Skin of body (tissue), 1 donor: ENCODE measurements at regions not wholly inside any gene's neighbourhood (a gene's known extent, or its start where the extent isn't known, plus 50 kb on each side); places are given as distances from the start of the nearest gene placed in this dataset.
"Not testable (repeated sequence)": the region's sequence is repeated elsewhere in the genome, so short reads cannot be mapped to it uniquely, and the experiment has no call there.

Experiments used
- DNase-seq: peaks from one replicate; lab custom pipeline; 2025; lab: John Stamatoyannopoulos, UW

DNA sequence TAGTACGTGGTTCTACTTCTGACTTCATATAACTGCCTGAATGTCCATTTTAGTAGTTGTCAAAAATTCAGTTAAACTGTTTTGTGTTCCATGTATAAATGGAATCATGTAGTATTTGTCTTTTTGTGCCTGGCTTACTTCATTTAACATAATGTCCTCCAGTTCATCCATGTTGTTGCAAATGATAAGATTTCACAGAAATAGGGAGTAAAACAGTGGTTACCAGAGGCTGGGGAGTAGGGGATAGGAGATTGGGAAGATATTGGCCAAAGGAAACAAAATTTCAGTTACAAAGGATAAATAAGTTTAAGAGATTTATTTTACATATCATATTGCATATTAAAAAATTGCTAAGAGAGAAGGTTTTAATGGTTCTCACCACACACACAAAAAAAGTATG, 425.0 kb upstream of the MEF2C start:
- DNase-seq = no peak

DNA sequence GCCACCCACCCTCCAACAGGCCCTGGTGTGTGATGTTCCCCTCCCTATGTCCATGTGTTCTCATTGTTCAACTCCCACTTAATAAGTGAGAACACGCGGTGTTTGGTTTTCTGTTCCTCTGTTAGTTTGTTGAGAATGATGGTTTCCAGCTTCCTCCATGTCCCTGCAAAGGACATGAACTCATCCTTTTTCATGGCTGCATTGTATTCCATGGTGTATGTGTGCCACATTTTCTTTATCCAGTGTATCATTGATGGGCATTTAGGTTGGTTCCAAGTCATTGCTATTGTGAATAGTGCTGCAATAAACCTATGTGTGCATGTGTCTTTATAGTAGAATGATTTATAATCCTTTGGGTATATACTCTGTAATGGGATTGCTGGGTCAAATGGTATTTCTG, 424.2 kb upstream of the MEF2C start:
- DNase-seq = not testable (repeated sequence)

GRCh38 chr5:89303033-89303480, 420.1 kb upstream of the MEF2C start:
- no peak for DNase-seq

DNA sequence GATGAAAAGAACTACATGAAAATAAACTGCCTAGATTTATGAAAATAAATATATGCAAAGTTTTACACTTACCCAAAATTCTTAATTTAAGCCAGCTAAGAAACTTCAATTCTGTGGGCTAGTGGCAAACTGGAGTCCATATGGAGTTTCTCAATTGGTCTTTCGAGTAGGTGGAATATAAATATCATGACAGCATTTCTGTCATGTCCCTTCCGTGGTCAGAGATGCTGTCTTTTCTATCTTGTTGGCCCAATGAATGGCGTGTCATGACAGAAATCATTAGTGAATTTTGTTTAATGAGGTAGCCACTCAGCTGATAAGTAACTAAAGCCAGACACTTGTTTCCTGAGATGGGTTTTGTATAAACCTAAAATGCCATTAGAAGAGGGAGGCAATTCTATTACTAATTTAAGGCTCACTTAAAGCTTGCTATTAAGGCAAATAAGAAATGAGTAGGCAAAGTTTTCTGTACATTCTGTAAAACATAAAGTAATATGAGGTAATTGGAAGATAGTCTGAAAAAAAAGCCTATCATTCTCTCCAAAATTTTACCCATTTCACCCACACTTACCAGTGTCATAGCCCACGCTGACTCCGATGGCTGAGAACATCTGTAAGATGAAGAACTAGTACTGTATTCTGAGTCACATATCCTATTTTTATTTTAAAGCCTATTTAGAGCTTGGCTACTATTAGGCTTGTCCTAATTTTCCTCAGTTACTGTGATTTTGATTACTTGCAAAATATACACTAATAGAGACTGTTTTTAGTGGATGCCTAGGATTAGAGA, 419.3 kb upstream of the MEF2C start:
- no peak for DNase-seq

- no peak for DNase-seq
These were observed 418.5 kb upstream of the MEF2C start for GRCh38 chr5:89301321-89302025.

DNA sequence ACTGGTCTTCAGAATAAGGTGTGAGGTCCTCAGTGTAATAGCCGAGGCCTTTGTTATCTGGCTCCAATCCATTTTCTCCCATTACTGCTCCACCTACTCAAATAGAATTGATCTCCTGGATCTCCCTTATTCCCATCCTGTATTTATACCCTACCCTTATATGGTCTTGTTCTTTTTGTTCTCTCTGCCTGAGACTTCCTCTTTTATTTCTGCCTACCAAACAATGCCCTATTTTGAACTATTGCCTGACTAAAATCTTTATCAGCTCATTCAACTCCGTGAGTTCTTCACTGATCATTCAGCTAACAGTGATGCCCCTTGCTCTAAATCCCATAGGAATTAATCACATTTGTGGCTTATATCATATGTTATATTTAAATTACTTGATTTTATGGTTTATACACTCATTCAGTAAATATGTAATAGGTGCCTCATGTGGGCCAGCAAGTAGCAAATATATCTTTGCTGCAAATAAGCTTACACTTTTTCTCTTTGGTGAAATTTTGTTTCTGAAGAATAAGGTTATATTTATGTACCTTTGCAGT, 417.5 kb upstream of the MEF2C start:
- no peak for DNase-seq

- no peak for DNase-seq
These were observed 417.0 kb upstream of the MEF2C start for GRCh38 chr5:89299998-89300397.

DNA sequence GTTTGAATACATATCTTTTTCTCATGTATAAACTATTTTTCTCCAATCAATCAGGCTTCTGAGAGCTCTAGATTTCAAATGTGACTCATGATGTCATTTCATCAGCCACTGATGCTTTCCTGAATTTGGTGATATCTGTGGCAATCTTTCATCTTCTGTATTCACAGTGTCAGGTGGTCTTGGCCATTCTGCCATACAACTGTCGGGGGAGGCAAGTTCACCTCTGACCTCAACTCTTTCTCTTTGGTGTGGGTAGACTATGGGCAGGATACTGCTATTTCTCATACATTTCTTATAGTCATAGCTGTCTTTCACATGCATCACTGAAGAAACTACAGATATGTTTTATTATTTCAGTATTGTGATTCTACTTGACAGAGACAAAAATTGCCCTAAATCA, 414.1 kb upstream of the MEF2C start:
- DNase-seq = no peak

GRCh38 chr5:89293810-89294209, 410.8 kb upstream of the MEF2C start:
- no peak for DNase-seq

DNA sequence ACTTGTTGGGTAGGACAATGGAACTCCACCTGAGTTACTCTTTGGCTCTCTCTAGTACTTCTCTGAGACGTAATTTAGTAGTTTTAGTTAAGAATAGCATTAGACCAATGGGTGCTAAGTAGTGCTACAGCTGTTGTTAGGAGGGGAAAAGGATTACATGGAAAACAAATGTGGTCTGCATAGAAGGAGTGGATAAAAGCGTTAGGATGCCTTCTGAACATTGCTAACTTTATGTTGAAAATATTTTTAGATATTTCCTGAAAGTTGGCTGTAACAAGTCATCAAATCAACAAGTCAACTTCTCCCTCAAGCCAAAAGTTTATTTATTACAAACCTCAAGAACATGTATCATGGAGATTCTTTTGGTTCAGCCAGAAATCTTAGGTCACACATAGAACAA, 409.5 kb upstream of the MEF2C start:
- DNase-seq = peak; percentile 31

DNA sequence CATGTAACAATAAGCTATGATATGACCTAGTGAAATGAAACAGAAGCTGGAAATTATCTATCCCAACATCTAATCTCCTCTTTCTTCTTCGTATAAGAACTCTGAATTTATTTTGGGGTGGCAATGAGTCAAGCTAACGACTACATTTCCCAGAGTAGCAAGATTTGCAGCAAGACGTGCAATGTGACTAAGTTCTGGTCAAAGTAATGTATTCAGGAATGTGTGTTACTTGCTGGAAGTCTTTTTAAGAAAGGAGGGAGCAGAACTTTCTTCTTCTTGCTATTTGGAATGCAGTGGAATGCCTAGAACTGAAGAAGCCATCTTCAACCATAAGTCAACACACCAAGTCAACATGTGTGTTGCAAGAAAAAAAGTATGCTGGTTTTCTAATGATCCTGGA, 406.6 kb upstream of the MEF2C start:
- no peak for DNase-seq

- no peak for DNase-seq
These were observed 405.0 kb upstream of the MEF2C start for GRCh38 chr5:89287964-89288363.

GRCh38 chr5:89286320-89286719, 403.3 kb upstream of the MEF2C start:
- no peak for DNase-seq

- DNase-seq = no peak
These were observed 400.9 kb upstream of the MEF2C start for GRCh38 chr5:89283728-89284493.

DNA sequence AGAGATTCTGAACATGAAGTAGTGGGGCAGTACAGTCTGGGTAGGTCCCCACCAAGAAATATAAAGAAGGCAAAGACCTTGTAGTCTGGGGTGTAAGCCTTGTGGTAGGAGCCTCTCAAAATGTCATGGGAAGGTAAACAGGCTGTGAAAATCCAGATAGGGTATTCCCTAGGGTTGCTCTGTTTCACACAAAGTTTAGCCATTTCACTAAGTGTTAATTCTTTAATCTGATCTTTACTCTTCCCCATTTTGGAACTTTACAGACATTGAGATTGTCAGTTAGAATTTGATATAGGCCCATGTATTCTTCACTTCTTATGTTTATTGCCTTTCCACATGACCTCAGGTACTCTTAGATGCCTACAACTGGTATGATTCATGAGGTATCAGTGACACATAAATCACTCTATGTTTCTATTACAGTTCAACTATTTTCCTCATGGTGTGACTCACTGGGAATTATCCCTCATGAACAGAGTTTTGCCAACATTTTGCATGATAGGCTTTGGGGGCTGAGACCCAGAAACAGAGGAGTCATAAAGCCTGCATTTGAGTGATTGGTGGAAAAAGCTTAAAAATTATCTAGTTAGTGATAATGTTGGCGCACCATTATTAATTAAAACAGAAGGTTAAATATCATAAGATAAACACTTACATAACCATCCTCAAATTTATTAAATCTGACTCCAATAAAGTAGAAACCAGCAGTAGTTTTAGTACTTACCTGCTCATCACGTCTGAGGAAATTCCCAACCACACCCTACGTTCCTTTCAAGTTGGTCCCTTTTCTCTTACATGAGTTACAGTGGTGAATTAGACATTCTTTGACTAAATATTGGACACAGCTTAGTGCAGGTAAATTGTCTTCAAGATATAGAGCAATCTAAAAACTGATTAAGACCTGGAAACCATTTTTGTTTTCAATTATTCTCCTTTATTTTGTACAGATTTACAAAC, 399.8 kb upstream of the MEF2C start:
- no peak for DNase-seq

GRCh38 chr5:89281766-89282553, 399.0 kb upstream of the MEF2C start:
- DNase-seq = no peak

- DNase-seq = no peak
These were observed 398.2 kb upstream of the MEF2C start for GRCh38 chr5:89281211-89281610.

GRCh38 chr5:89280103-89281037, 397.4 kb upstream of the MEF2C start:
- no peak for DNase-seq
